Esophagus muscularis mucosa (tissue), 4 donors: ENCODE measurements at regions not wholly inside any gene's neighbourhood (a gene's known extent, or its start where the extent isn't known, plus 50 kb on each side); places are given as distances from the start of the nearest gene placed in this dataset.

Source experiments
- DNase-seq: peaks from one replicate; pipeline ENCODE4 v3.0.0-alpha.2; 2017; ENCODE audit errors: extremely low spot score
- H3K27ac ChIP-seq, 4 donors: fragments of 200-600 bp; sonication (generic); replicated peaks in 1 of 4; 1 replicate in 3 of 4; 2 replicates in 1 of 4; pipeline ENCODE4 v1.5.1; 2016 to 2019; ENCODE audit warnings: mild to moderate bottlenecking in 1 of 4
- H3K27me3 ChIP-seq, 4 donors: fragments of 200-600 bp; sonication (generic); one replicate each; pipeline versions ENCODE4 v1.5.1 to v1.6.0; 2016 to 2019
- H3K36me3 ChIP-seq, 4 donors: fragments of 200-600 bp; sonication (generic); one replicate each; pipeline ENCODE4 v1.5.1; 2016 to 2019
- H3K4me1 ChIP-seq, 4 donors: fragments of 200-600 bp; sonication (generic); one replicate each; pipeline ENCODE4 v1.5.1; 2016 to 2019
- H3K4me3 ChIP-seq, 4 donors: fragments of 200-600 bp; sonication (generic); 1 replicate in 2 of 4; 2 replicates in 2 of 4; pipeline ENCODE4 v1.5.1; 2016 to 2019; ENCODE audit warnings: mild to moderate bottlenecking in 4 of 4, moderate library complexity in 1 of 4
- H3K9me3 ChIP-seq, 4 donors: fragments of 200-600 bp; sonication (generic); 1 replicate in 3 of 4; 2 replicates in 1 of 4; pipeline ENCODE4 v1.5.1; 2016 to 2019
- CTCF ChIP-seq, 3 experiments: fragments of 200-600 bp in 2 of 3; fragments of 450-650 bp in 1 of 3; sonication (generic) in 2 of 3; IDR thresholded peaks; one replicate each; pipeline ENCODE4 v1.5.1; 2017 to 2019; ENCODE audit warnings: antibody characterized with exemption in 3 of 3, mild to moderate bottlenecking in 2 of 3, moderate library complexity in 1 of 3
- EP300 ChIP-seq: sonication (generic); formaldehyde crosslinking; IDR thresholded peaks from one replicate; pipeline ENCODE4 v1.6.1; 2017; ENCODE audit warnings: antibody characterized with exemption
- POLR2A ChIP-seq: fragments of 450-650 bp; IDR thresholded peaks from one replicate; pipeline ENCODE4 v1.6.1; 2017; ENCODE audit warnings: antibody characterized with exemption, moderate library complexity, mild to moderate bottlenecking, low read depth
- POLR2AphosphoS5 ChIP-seq, 2 donors: sonication (generic); formaldehyde crosslinking; IDR thresholded peaks; one replicate each; pipeline ENCODE4 v1.6.1; 2017; ENCODE audit warnings: antibody characterized with exemption in 2 of 2
- WGBS: methylation state at CpG from one replicate; pipeline ENCODE4 v1.1.5; 2018; 5-methylcytosine and 5-hydroxymethylcytosine counted together
- intact Hi-C: fragments of 100-400 bp; cut with DNase I; formaldehyde crosslinking; loops from one replicate; pipeline ENCODE4 v1.15.1; 2023

- TF ChIP-seq CTCF (IDR thresholded peaks at IDR 0.05) (no peak), POLR2AphosphoS5 (IDR thresholded peaks at IDR 0.05) (no peak), EP300 (no peak)
- Histone ChIP-seq H3K9me3 (no peaks in the 10 kb centered on the region), H3K27me3 (no peaks in the 10 kb centered on the region), H3K4me3 (no peak overlapping the region), H3K36me3 (no peaks in the 10 kb centered on the region), H3K4me1 (peaks cover 0 to 13% (median 7%) of the 10 kb centered on the region in 4 donors), H3K27ac (no peak overlapping the region)
- 35% methylated on average over 12 of the region's 12 CpGs for WGBS
- peak; percentile 84 for DNase-seq
- intact Hi-C loops = no loop called here
Observed at GRCh38 chr15:91609966-91610365, 243.5 kb upstream of the SLCO3A1 start.

GRCh38 chr15:91611561-91612323 lies 241.8 kb upstream of the SLCO3A1 start:
- DNase-seq = peak; percentile 37
- Histone ChIP-seq H3K9me3 (no peaks in the 10 kb centered on the region), H3K27ac (no peak overlapping the region), H3K36me3 (no peaks in the 10 kb centered on the region), H3K27me3 (no peaks in the 10 kb centered on the region), H3K4me1 (peaks cover 0 to 13% (median 7%) of the 10 kb centered on the region in 4 donors), H3K4me3 (no peak overlapping the region)
- intact Hi-C loops = no loop called here
- no peak for TF ChIP-seq CTCF (IDR thresholded peaks at IDR 0.05)
- WGBS = 74% methylated on average over 7 of the region's 10 CpGs

GRCh38 chr15:91620229-91620628 lies 233.3 kb upstream of the SLCO3A1 start:
- Histone ChIP-seq H3K27me3 (no peaks in the 10 kb centered on the region), H3K9me3 (no peaks in the 10 kb centered on the region), H3K27ac (no peak overlapping the region), H3K4me3 (no peak overlapping the region), H3K36me3 (no peaks in the 10 kb centered on the region), H3K4me1 (peaks cover 0 to 13% (median 9%) of the 10 kb centered on the region in 4 donors)
- no peak for TF ChIP-seq EP300
- WGBS = 30% methylated on average over 4 of the region's 4 CpGs
- DNase-seq = peak; percentile 62
- intact Hi-C loops = no loop called here

DNA sequence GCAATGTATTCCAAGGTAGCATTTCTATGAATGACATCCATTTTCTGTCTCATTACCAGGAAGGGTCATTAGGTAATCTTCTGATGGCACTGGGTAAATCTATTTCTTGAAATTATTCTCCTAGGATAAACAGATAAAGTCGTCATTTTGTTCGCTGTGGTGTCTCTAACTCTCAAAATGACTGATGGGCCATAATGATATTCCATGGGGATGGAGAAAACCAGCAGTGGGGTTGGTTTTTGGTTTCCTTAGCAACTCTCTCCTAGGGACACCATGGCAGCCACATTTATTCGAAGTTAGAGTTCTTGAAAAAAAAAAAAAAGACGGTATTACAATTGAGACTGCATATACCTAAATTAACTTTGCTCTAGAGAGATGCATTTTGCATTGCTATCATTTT lies 231.3 kb upstream of the SLCO3A1 start:
- H3K27ac ChIP-seq = no peak overlapping the region
- peak; percentile 14 for DNase-seq
- intact Hi-C loops = no loop called here
- peaks cover 6 to 31% (median 24%) of the 10 kb centered on the region in 4 donors for H3K4me1 ChIP-seq
- H3K36me3 ChIP-seq = no peaks in the 10 kb centered on the region
- H3K4me3 ChIP-seq = no peak overlapping the region
- WGBS = 84% methylated on average over 4 of the region's 4 CpGs
- no peaks in the 10 kb centered on the region for H3K9me3 ChIP-seq
- no peaks in the 10 kb centered on the region for H3K27me3 ChIP-seq
- TF ChIP-seq POLR2AphosphoS5 (IDR thresholded peaks at IDR 0.05) = no peak
- no peak for TF ChIP-seq CTCF (IDR thresholded peaks at IDR 0.05)

GRCh38 chr15:91622711-91623342 lies 230.7 kb upstream of the SLCO3A1 start:
- DNase-seq = peak; percentile 64
- intact Hi-C loops = no loop called here
- TF ChIP-seq POLR2A = no peak
- TF ChIP-seq EP300 = no peak
- no peak for TF ChIP-seq POLR2AphosphoS5 (IDR thresholded peaks at IDR 0.05)
- TF ChIP-seq CTCF (IDR thresholded peaks at IDR 0.05) = no peak
- H3K36me3 ChIP-seq = no peaks in the 10 kb centered on the region
- no peak overlapping the region for H3K4me3 ChIP-seq
- WGBS = 89% methylated on average over 8 of the region's 8 CpGs
- H3K27ac ChIP-seq = no peak overlapping the region
- no peaks in the 10 kb centered on the region for H3K9me3 ChIP-seq
- peaks cover 11 to 37% (median 30%) of the 10 kb centered on the region in 4 donors for H3K4me1 ChIP-seq
- no peaks in the 10 kb centered on the region for H3K27me3 ChIP-seq
